HFFc6 (cell line): ENCODE measurements at regions not wholly inside any gene's neighbourhood (a gene's known extent, or its start where the extent isn't known, plus 50 kb on each side); places are given as distances from the start of the nearest gene placed in this dataset.

Experiments used
- DNase-seq: peaks from one replicate; pipeline ENCODE4 v3.0.0-alpha.2; 2018
- H3K27ac Mint-ChIP-seq: 2 replicates; pipeline ENCODE4 v1.8.0; 2020; ENCODE audit warnings: mild to moderate bottlenecking, mixed read lengths
- H3K27me3 Mint-ChIP-seq: 2 replicates; pipeline ENCODE4 v1.8.0; 2021; ENCODE audit warnings: mild to moderate bottlenecking, moderate library complexity, mixed read lengths; ENCODE audit not compliant: insufficient read depth
- H3K36me3 Mint-ChIP-seq: 2 replicates; pipeline ENCODE4 v1.8.0; 2021; ENCODE audit warnings: low read depth, mixed read lengths
- H3K4me1 Mint-ChIP-seq: 2 replicates; pipeline ENCODE4 v1.8.0; 2020; ENCODE audit warnings: low read depth, mixed read lengths
- H3K4me3 Mint-ChIP-seq: 2 replicates; pipeline ENCODE4 v1.8.0; 2020; ENCODE audit warnings: mild to moderate bottlenecking, moderate library complexity, mixed read lengths
- H3K9me3 Mint-ChIP-seq: 2 replicates; pipeline ENCODE4 v1.8.0; 2020; ENCODE audit warnings: mild to moderate bottlenecking, mixed read lengths
- TF ChIP-seq, protein P1 (sequence below): fragments of 200-600 bp; sonication (generic); IDR thresholded peaks from 2 replicates; pipeline ENCODE4 v1.5.0; 2021; ENCODE audit warnings: antibody characterized with exemption, mild to moderate bottlenecking

DNA sequence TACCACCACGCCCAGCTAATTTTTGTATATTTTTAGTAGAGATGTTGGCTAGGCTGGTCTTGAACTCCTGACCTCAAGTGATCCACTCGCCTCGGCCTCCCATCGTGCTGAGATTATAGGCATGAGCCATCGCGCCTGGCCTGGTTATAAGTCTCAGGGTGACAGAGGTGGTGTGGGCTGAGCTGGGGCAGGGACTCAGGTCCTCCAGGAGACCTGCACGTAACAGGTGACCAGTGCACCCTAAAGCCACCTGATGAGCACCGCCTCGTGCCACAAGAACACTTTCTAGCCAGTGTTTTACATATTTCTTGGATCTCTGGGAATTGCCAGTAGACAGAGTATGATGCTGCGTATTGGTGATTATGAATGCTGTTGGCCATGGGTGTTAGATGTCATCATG is 136.5 kb upstream of the CPM start:
- TF ChIP-seq, protein P1, sequence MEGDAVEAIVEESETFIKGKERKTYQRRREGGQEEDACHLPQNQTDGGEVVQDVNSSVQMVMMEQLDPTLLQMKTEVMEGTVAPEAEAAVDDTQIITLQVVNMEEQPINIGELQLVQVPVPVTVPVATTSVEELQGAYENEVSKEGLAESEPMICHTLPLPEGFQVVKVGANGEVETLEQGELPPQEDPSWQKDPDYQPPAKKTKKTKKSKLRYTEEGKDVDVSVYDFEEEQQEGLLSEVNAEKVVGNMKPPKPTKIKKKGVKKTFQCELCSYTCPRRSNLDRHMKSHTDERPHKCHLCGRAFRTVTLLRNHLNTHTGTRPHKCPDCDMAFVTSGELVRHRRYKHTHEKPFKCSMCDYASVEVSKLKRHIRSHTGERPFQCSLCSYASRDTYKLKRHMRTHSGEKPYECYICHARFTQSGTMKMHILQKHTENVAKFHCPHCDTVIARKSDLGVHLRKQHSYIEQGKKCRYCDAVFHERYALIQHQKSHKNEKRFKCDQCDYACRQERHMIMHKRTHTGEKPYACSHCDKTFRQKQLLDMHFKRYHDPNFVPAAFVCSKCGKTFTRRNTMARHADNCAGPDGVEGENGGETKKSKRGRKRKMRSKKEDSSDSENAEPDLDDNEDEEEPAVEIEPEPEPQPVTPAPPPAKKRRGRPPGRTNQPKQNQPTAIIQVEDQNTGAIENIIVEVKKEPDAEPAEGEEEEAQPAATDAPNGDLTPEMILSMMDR = no peak
- no peak for DNase-seq
- Mint-ChIP-seq H3K27ac (no peak overlapping the region), H3K27me3 (peaks cover 1% of the 10 kb centered on the region; the same call in 1 of the 2 replicates), H3K4me3 (no peak overlapping the region), H3K9me3 (no peaks in the 10 kb centered on the region), H3K4me1 (peaks cover 28% of the 10 kb centered on the region), H3K36me3 (no peaks in the 10 kb centered on the region)

DNA sequence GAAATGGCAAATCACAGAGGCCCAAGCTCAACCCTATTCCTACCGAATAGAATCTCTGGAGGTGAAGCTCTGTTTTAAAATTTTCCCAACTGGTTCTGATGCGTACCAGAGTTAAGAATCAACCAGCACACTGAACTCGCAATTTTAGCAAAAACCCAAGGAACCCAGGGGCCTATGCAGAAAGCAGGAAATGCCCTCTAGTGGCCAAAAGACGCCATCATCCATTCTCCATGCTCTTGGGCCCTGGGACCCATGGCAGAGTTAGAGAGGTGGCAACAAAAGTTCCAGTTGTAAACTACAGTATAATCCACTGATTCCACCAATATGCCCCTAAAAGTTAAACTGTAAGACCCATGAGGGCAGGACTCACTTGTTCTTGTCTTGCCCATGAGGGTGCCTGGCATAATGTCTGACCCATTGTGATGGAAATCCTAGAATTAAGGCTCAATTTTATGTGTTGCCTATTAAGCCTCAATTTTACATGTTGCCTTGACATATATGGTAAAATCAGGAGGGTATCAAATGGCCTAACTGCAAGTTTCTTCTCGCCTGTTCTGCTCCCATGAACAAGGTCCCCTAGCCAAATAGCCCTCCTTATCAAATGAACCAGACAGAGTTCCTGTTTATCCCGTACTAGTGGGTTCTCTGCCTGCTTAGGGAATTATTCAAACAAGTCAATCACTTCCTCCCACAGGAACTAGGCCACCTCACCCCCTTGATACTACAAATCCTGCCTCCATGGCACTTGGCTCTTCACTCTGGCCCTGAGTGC is 137.5 kb upstream of the CPM start:
- Mint-ChIP-seq H3K27ac (no peak overlapping the region), H3K36me3 (no peaks in the 10 kb centered on the region), H3K9me3 (no peaks in the 10 kb centered on the region), H3K4me3 (no peak overlapping the region), H3K4me1 (peaks cover 28% of the 10 kb centered on the region), H3K27me3 (peaks cover 1% of the 10 kb centered on the region; the same call in 1 of the 2 replicates)
- TF ChIP-seq, protein P1 = peak; percentile 98
- peak; percentile 57 for DNase-seq

DNA sequence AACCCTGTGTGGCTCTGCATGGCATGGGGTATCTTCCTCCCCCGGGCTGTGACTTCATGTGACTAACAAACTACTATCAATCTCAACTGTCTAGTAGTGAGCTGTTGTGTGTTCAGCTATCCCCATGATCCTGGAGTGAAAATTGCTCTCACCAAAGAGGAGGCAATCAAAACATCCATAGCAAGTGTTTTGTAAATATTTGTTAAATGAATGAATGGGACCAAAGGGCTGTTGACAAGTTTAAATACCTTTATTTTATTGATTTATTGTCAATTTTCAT is 138.1 kb upstream of the CPM start:
- H3K4me3 Mint-ChIP-seq = no peak overlapping the region
- DNase-seq = no peak
- no peak overlapping the region for H3K27ac Mint-ChIP-seq
- TF ChIP-seq, protein P1 = no peak
- H3K4me1 Mint-ChIP-seq = peaks cover 28% of the 10 kb centered on the region
- no peaks in the 10 kb centered on the region for H3K9me3 Mint-ChIP-seq
- H3K36me3 Mint-ChIP-seq = no peaks in the 10 kb centered on the region
- peaks cover 1% of the 10 kb centered on the region; the same call in 1 of the 2 replicates for H3K27me3 Mint-ChIP-seq

DNA sequence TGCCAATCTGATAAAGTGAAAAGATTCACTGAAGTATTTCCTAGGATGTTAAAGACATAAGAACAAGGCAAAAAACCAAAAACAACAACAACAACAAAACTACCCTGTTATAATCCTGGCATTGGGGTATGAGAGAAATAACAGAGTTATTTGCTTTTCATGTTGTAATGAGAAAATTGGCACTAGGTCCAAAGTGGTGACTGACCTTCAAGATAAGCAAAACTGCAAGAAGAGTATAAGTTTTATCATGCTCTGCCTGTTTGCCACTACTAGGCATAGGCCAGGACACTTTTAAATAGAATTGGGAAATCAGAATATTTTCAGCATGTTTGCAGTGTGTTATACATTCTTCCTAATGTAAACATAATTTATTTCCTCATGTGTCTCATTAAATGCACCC is 140.1 kb upstream of the CPM start:
- H3K27ac Mint-ChIP-seq = no peak overlapping the region
- DNase-seq = no peak
- peaks cover 10% of the 10 kb centered on the region for H3K27me3 Mint-ChIP-seq
- H3K36me3 Mint-ChIP-seq = no peaks in the 10 kb centered on the region
- H3K4me3 Mint-ChIP-seq = no peak overlapping the region
- peaks cover 16% of the 10 kb centered on the region for H3K4me1 Mint-ChIP-seq
- TF ChIP-seq, protein P1 = no peak
- H3K9me3 Mint-ChIP-seq = no peaks in the 10 kb centered on the region

DNA sequence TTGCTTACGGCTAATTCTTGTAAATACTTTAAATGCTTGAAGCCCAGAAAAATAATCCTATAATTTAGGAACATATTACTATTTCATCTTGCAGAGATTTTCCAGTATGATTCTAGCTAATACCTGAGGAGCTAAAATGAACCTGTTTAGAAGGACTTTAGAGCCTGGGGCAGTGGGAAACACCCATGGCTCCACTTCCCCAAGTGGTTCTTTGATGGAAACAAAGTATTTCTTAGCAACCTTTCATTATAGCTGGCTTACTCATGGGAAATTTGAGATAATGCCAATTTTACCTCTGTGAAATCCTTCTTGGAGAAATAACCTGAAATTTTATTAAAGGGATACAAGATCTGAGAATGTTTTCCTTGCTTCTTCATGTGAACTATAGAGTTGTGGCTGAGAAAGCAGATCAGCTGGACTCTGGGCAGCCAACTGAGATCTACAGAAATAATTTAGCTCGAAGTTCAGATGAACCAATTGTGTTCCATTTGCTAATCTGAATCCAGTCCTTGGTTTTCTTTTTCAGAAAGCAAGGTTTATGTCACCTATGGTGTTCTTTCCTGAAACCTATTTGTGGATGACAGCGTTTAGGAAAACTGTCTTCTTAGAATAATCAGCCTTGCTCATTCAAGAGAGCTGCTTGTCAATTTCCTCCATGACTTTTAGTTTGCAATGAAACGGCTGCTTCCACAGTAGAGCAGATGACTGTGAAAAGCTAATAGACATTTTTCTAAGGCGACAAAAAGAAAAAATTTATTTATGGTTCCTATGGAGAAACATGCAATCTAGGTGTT is 141.8 kb upstream of the CPM start:
- H3K27ac Mint-ChIP-seq = no peak overlapping the region
- H3K9me3 Mint-ChIP-seq = no peaks in the 10 kb centered on the region
- TF ChIP-seq, protein P1 = no peak
- H3K36me3 Mint-ChIP-seq = no peaks in the 10 kb centered on the region
- peaks cover 7% of the 10 kb centered on the region for H3K4me1 Mint-ChIP-seq
- no peak for DNase-seq
- H3K4me3 Mint-ChIP-seq = no peak overlapping the region
- peaks cover 13% of the 10 kb centered on the region for H3K27me3 Mint-ChIP-seq
